ENCODE measurements at regions not wholly inside any gene's neighbourhood (a gene's known extent, or its start where the extent isn't known, plus 50 kb on each side); places are given as distances from the start of the nearest gene placed in this dataset.

DNA sequence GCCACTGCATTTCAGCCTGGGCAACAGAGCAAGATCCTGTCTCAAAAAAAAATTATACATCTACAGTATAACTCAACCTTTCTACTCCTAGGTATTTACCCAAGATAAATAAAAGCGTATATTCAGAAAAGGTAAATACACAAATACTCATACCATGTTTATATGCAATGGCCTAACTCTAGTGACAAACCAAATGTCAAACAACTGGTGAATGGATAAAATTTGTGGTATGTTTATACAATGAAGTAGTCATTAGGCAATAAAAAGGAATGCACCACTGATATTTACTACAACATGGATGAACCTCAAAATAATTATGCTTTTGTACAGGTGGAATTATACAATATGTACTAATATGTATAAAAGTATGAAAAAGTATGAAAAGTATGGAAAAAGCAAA is 174.2 kb upstream of the GORAB start:
- TF ChIP-seq CTCF (IDR thresholded peaks at IDR 0.05): no peak
- TF ChIP-seq POLR2A (IDR thresholded peaks at IDR 0.05): no peak

Data from Peyer's patch (tissue), 4 donors.